HepG2 (cell line): ENCODE measurements at regions not wholly inside any gene's neighbourhood (a gene's known extent, or its start where the extent isn't known, plus 50 kb on each side); places are given as distances from the start of the nearest gene placed in this dataset.

Source experiments
- ATAC-seq: fragments of 200-7000 bp; cut with Tn5 transposase; 3 replicates; pipeline ENCODE4 v1.9.1; 2020; ENCODE audit warnings: mild to moderate bottlenecking, moderate library complexity
- BruUV-seq: library from RNA; stranded (reverse); fragments of 400-500 nt; replicated peaks from 2 replicates; lab custom pipeline; 2021; lab: Mats Ljungman, UMichigan
- CTCF ChIA-PET: fragments of 300-600 bp; formaldehyde crosslinking; extraction: SDS; loops from one replicate; lab custom pipeline; 2021; ENCODE audit warnings: low total read pairs, inconsistent platforms, low intra/inter-chr PET ratio; lab: Yijun Ruan, JAX
- POLR2A ChIA-PET: fragments of 350-600 bp; sonication (Branson Sonifier 250); formaldehyde crosslinking; loops from one replicate; lab custom pipeline; 2020; ENCODE audit warnings: antibody characterized with exemption, inconsistent platforms; lab: Yijun Ruan, JAX
- DNase-seq: peaks from one replicate; pipeline ENCODE4 v3.0.0-alpha.2; 2015; ENCODE audit warnings: low spot score
- FAIRE-seq: peaks from 3 replicates; lab custom pipeline; 2011; peaks lifted over from hg19 to GRCh38; lab: Jason Lieb, UNC
- H2AFZ ChIP-seq: one replicate; pipeline ENCODE4 v1.6.1; 2011; ENCODE audit warnings: low read length, inconsistent platforms
- H3K27ac ChIP-seq: fragments of 300-600 bp; 3 replicates; pipeline ENCODE4 v1.8.0; 2011; ENCODE audit warnings: mixed run types, mild to moderate bottlenecking, mixed read lengths, low read length, inconsistent platforms; ENCODE audit not compliant: insufficient read depth; ENCODE audit errors: extremely low read length
- H3K27me3 ChIP-seq, 2 experiments: fragments of 200-600 bp in 1 of 2; 2 replicates in 1 of 2; 3 replicates in 1 of 2; pipeline versions ENCODE4 v1.6.0 to v1.8.0; 2011; ENCODE audit warnings: low read length in 2 of 2, mild to moderate bottlenecking in 2 of 2, moderate library complexity in 2 of 2, inconsistent platforms in 1 of 2; ENCODE audit not compliant: insufficient read depth in 2 of 2, control insufficient read depth in 1 of 2
- H3K36me3 ChIP-seq, 2 experiments: fragments of 200-600 bp in 1 of 2; replicated peaks in 1 of 2; 2 replicates in 1 of 2; 3 replicates in 1 of 2; pipeline versions ENCODE4 v1.5.1 to v1.8.0; 2011; ENCODE audit warnings: low read length in 2 of 2, inconsistent platforms in 1 of 2; ENCODE audit not compliant: insufficient read depth in 2 of 2, control insufficient read depth in 1 of 2
- H3K4me1 ChIP-seq: 2 replicates; pipeline ENCODE4 v1.5.1; 2012; ENCODE audit warnings: low read length, inconsistent platforms; ENCODE audit not compliant: insufficient read depth
- H3K4me2 ChIP-seq: 2 replicates; pipeline ENCODE4 v1.6.0; 2011; ENCODE audit warnings: low read depth, low read length, inconsistent platforms
- H3K4me3 ChIP-seq, 3 experiments: fragments of 200-600 bp in 1 of 3; sonication (generic), shearing (Covaris generic) in 1 of 3; replicated peaks in 1 of 3; 2 replicates each; pipeline ENCODE4 v1.5.1; 2011 to 2016; ENCODE audit warnings: low read length in 3 of 3, inconsistent platforms in 2 of 3, low read depth in 2 of 3, mild to moderate bottlenecking in 2 of 3, control low read depth in 1 of 3, mixed read lengths in 1 of 3; ENCODE audit not compliant: insufficient read depth in 1 of 3
- H3K79me2 ChIP-seq: one replicate; pipeline ENCODE4 v1.6.1; 2011; ENCODE audit warnings: low read length, inconsistent platforms; ENCODE audit not compliant: insufficient read depth
- H3K9ac ChIP-seq: 2 replicates; pipeline ENCODE4 v1.6.0; 2011; ENCODE audit warnings: mild to moderate bottlenecking, low read depth, low read length, inconsistent platforms; ENCODE audit not compliant: insufficient read depth
- H3K9me3 ChIP-seq: 2 replicates; pipeline ENCODE4 v1.5.1; 2012; ENCODE audit warnings: mild to moderate bottlenecking, low read length
- H4K20me1 ChIP-seq: 2 replicates; pipeline ENCODE4 v1.6.0; 2011; ENCODE audit warnings: inconsistent platforms, mild to moderate bottlenecking, low read length, moderate library complexity; ENCODE audit not compliant: insufficient read depth
- CENPX ChIP-seq: sonication (generic); formaldehyde crosslinking; IDR thresholded peaks from 2 replicates; pipeline ENCODE4 v1.9.0; 2021; ENCODE audit warnings: mild to moderate bottlenecking, missing genetic modification reagents, moderate library complexity
- MYNN ChIP-seq: sonication (generic); formaldehyde crosslinking; IDR thresholded peaks from 2 replicates; pipeline ENCODE4 v1.4.0; 2020; ENCODE audit warnings: mild to moderate bottlenecking, low read depth, missing genetic modification reagents
- NBN ChIP-seq: fragments of 450-650 bp; conservative IDR thresholded peaks from 2 replicates; pipeline ENCODE4 v1.6.1; 2017
- RFXANK ChIP-seq: IDR thresholded peaks from 2 replicates; pipeline ENCODE4 v1.6.1; 2016
- SMYD3 ChIP-seq: sonication (generic); formaldehyde crosslinking; IDR thresholded peaks from 2 replicates; pipeline ENCODE4 v1.8.1; 2023; ENCODE audit warnings: mild to moderate bottlenecking, missing genetic modification reagents
- SP2 ChIP-seq: sonication (generic); formaldehyde crosslinking; IDR thresholded peaks from 2 replicates; pipeline ENCODE4 v1.5.1; 2020; ENCODE audit warnings: mild to moderate bottlenecking, missing genetic modification reagents
- TIGD3 ChIP-seq: sonication (generic); formaldehyde crosslinking; IDR thresholded peaks from 2 replicates; pipeline ENCODE4 v1.5.1; 2020; ENCODE audit warnings: mild to moderate bottlenecking, missing genetic modification reagents, borderline replicate concordance
- ZNF205 ChIP-seq: IDR thresholded peaks from 2 replicates; pipeline ENCODE4 v1.6.1; 2018; ENCODE audit warnings: missing biosample characterization, missing genetic modification reagents
- ZNF225 ChIP-seq: sonication (generic); formaldehyde crosslinking; IDR thresholded peaks from 2 replicates; pipeline ENCODE4 v1.4.0; 2020; ENCODE audit warnings: mild to moderate bottlenecking, missing genetic modification reagents
- ZNF776 ChIP-seq: sonication (generic); formaldehyde crosslinking; IDR thresholded peaks from 2 replicates; pipeline ENCODE4 v1.4.0; 2020; ENCODE audit warnings: mild to moderate bottlenecking, missing genetic modification reagents
- ZNF816 ChIP-seq: sonication (generic); formaldehyde crosslinking; IDR thresholded peaks from 2 replicates; pipeline ENCODE4 v1.8.0; 2022; ENCODE audit warnings: missing genetic modification reagents, mild to moderate bottlenecking, borderline replicate concordance
- WGBS: methylation state at CpG from one replicate; pipeline ENCODE4 v1.1.6; 2017; ENCODE audit warnings: low lambda C conversion rate; 5-methylcytosine and 5-hydroxymethylcytosine counted together
- in situ Hi-C: cut with HindIII; loops from 2 replicates; pipeline ENCODE4 v1.10.0; 2017; ENCODE audit warnings: low pct_unique_long_range_greater_than_20kb; ENCODE audit not compliant: extremely low pct_ligation_motif_present
- intact Hi-C: fragments of 100-400 bp; cut with micrococcal nuclease; formaldehyde crosslinking; loops from one replicate; pipeline ENCODE4 v1.10.0; 2022; ENCODE audit not compliant: unreplicated experiment

- peaks cover 14% of the 10 kb centered on the region; the same call in 1 of the 2 replicates for H3K4me1 ChIP-seq
- WGBS: 14% methylated on average over 3 of the region's 3 CpGs
- DNase-seq (no peak), ATAC-seq (no peak), FAIRE-seq (no peak)
- H3K27ac ChIP-seq: no peak overlapping the region
- peaks cover 0 to 10% of the 10 kb centered on the region in 2 experiments; a peak in 1 of 5 replicates for H3K27me3 ChIP-seq
- H3K9me3 ChIP-seq: no peaks in the 10 kb centered on the region
- H3K36me3 ChIP-seq: no peaks in the 10 kb centered on the region
- H4K20me1 ChIP-seq: no peaks in the 10 kb centered on the region
- no peak overlapping the region for H3K4me3 ChIP-seq
- CTCF ChIA-PET: no interaction called here
- BruUV-seq: no TSS peak
- H2AFZ ChIP-seq: no peak overlapping the region
- H3K79me2 ChIP-seq: no peaks in the 10 kb centered on the region
- TF ChIP-seq SP2 (CRISPR knock-in tag) (no peak), SMYD3 (no peak), ZNF816 (CRISPR knock-in tag) (no peak), ZNF776 (CRISPR knock-in tag) (no peak), NBN (no peak), ZNF205 (CRISPR knock-in tag) (no peak), CENPX (CRISPR knock-in tag) (no peak), MYNN (no peak), ZNF225 (CRISPR knock-in tag) (no peak), RFXANK (CRISPR knock-in tag) (no peak), TIGD3 (CRISPR knock-in tag) (no peak)
- TF ChIP-seq, all 625 proteins: peak for 0
- H3K9ac ChIP-seq: no peak overlapping the region
- POLR2A ChIA-PET: no interaction called here
- intact Hi-C loops: no loop called here
- H3K4me2 ChIP-seq: no peak overlapping the region
- in situ Hi-C loops: no loop called here
Measured at GRCh38 chr5:108659531-108659930, 88.2 kb upstream of the FER start.
